ENCODE measurements at regions not wholly inside any gene's neighbourhood (a gene's known extent, or its start where the extent isn't known, plus 50 kb on each side); places are given as distances from the start of the nearest gene placed in this dataset.

DNA sequence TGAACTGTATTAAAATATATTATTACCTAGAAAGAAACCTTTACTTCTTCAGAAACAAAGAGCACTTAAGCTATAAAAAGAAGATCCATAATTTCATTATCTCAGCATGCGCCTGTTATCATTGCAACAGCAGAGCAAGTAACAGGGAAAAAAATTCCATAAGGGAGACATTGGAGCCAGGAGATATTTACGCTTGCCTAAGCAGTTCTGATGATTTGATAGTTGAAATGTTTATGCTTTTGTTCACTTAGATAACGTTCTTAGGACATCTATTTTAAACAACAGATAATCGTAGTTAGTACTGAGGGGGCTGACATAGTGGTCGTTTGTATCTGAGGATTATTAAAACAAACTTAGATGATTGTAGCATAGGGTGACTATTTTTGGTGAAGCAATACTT lies 252.5 kb downstream of the NNT start:
- TF ChIP-seq ZNF155 (tag by site-specific recombination; IDR thresholded peaks at IDR 0.05) (no peak), ZNF24 (tag by site-specific recombination; IDR thresholded peaks at IDR 0.05) (no peak), ZNF677 (tag by site-specific recombination; IDR thresholded peaks at IDR 0.05) (no peak), ZEB2 (tag by site-specific recombination; IDR thresholded peaks at IDR 0.05) (no peak), ZNF16 (tag by site-specific recombination; IDR thresholded peaks at IDR 0.05; ENCODE audit: low read depth) (no peak)
- TF ChIP-seq, protein P1, sequence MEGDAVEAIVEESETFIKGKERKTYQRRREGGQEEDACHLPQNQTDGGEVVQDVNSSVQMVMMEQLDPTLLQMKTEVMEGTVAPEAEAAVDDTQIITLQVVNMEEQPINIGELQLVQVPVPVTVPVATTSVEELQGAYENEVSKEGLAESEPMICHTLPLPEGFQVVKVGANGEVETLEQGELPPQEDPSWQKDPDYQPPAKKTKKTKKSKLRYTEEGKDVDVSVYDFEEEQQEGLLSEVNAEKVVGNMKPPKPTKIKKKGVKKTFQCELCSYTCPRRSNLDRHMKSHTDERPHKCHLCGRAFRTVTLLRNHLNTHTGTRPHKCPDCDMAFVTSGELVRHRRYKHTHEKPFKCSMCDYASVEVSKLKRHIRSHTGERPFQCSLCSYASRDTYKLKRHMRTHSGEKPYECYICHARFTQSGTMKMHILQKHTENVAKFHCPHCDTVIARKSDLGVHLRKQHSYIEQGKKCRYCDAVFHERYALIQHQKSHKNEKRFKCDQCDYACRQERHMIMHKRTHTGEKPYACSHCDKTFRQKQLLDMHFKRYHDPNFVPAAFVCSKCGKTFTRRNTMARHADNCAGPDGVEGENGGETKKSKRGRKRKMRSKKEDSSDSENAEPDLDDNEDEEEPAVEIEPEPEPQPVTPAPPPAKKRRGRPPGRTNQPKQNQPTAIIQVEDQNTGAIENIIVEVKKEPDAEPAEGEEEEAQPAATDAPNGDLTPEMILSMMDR (tag by site-specific recombination; IDR thresholded peaks at IDR 0.05): no peak

Data from HEK293 (cell line).